H9 (cell line): ENCODE measurements at regions not wholly inside any gene's neighbourhood (a gene's known extent, or its start where the extent isn't known, plus 50 kb on each side); places are given as distances from the start of the nearest gene placed in this dataset.

Experiments used
- DNase-seq: peaks from one replicate; pipeline ENCODE4 v3.0.0-alpha.2; 2017
- H2AFZ ChIP-seq: one replicate; pipeline ENCODE4 v1.6.1; 2013; ENCODE audit warnings: mild to moderate bottlenecking, low read length, control low read depth, moderate library complexity
- H2AK5ac ChIP-seq: 2 replicates; pipeline ENCODE4 v1.6.1; 2013; ENCODE audit warnings: low read length, control low read depth, mixed read lengths; ENCODE audit not compliant: insufficient read length
- H2BK120ac ChIP-seq: one replicate; pipeline ENCODE4 v1.6.1; 2013; ENCODE audit warnings: low read depth, mild to moderate bottlenecking, low read length, control low read depth, inconsistent platforms; ENCODE audit not compliant: poor library complexity, severe bottlenecking
- H2BK12ac ChIP-seq: 2 replicates; pipeline ENCODE4 v1.6.1; 2013; ENCODE audit warnings: low read length, control low read depth, mixed read lengths, low read depth; ENCODE audit not compliant: insufficient read length
- H2BK15ac ChIP-seq: 2 replicates; pipeline ENCODE4 v1.6.1; 2013; ENCODE audit warnings: low read depth, low read length, control low read depth
- H2BK20ac ChIP-seq: one replicate; pipeline ENCODE4 v1.6.1; 2013; ENCODE audit warnings: low read depth, mild to moderate bottlenecking, low read length, control low read depth, inconsistent platforms; ENCODE audit not compliant: poor library complexity, severe bottlenecking
- H2BK5ac ChIP-seq: 2 replicates; pipeline ENCODE4 v1.6.1; 2013; ENCODE audit warnings: low read length, control low read depth, mixed read lengths; ENCODE audit not compliant: insufficient read length
- H3K14ac ChIP-seq: 2 replicates; pipeline ENCODE4 v1.6.1; 2013; ENCODE audit warnings: low read length, control low read depth; ENCODE audit not compliant: insufficient read depth
- H3K18ac ChIP-seq: 2 replicates; pipeline ENCODE4 v1.6.1; 2013; ENCODE audit warnings: low read depth, mild to moderate bottlenecking, mixed read lengths, low read length, control low read depth; ENCODE audit not compliant: insufficient read length
- H3K23ac ChIP-seq: 2 replicates; pipeline ENCODE4 v1.6.1; 2013; ENCODE audit warnings: low read length, control low read depth, mixed read lengths, low read depth; ENCODE audit not compliant: insufficient read length
- H3K23me2 ChIP-seq: 2 replicates; pipeline ENCODE4 v1.6.1; 2013; ENCODE audit warnings: low read depth, mild to moderate bottlenecking, mixed read lengths, low read length, control low read depth; ENCODE audit not compliant: insufficient read length, poor library complexity, severe bottlenecking
- H3K27ac ChIP-seq: 2 replicates; pipeline ENCODE4 v1.5.1; 2013; ENCODE audit warnings: low read length, control low read depth, mixed read lengths, low read depth; ENCODE audit not compliant: insufficient read length
- H3K27me3 ChIP-seq: 2 replicates; pipeline ENCODE4 v1.6.1; 2013; ENCODE audit warnings: low read length, control low read depth, inconsistent platforms; ENCODE audit not compliant: insufficient read depth
- H3K4ac ChIP-seq: 2 replicates; pipeline ENCODE4 v1.6.1; 2013; ENCODE audit warnings: low read depth, mild to moderate bottlenecking, control low read depth, inconsistent platforms, low read length, moderate library complexity
- H3K4me1 ChIP-seq: 2 replicates; pipeline ENCODE4 v1.6.1; 2013; ENCODE audit warnings: low read length, control low read depth, inconsistent platforms; ENCODE audit not compliant: insufficient read depth
- H3K4me2 ChIP-seq: 2 replicates; pipeline ENCODE4 v1.6.1; 2013; ENCODE audit warnings: low read length, control low read depth, mixed read lengths; ENCODE audit not compliant: insufficient read length, insufficient read depth
- H3K56ac ChIP-seq: 2 replicates; pipeline ENCODE4 v1.6.1; 2013; ENCODE audit warnings: low read depth, mild to moderate bottlenecking, mixed read lengths, low read length, control low read depth; ENCODE audit not compliant: insufficient read length
- H3K79me1 ChIP-seq: 2 replicates; pipeline ENCODE4 v1.6.1; 2013; ENCODE audit warnings: low read depth, mild to moderate bottlenecking, moderate library complexity, low read length, control low read depth, inconsistent platforms; ENCODE audit not compliant: insufficient read depth, poor library complexity, severe bottlenecking
- H3K79me2 ChIP-seq: 2 replicates; pipeline ENCODE4 v1.6.1; 2013; ENCODE audit warnings: low read length, control low read depth, inconsistent platforms; ENCODE audit not compliant: insufficient read depth
- H3K9ac ChIP-seq: 2 replicates; pipeline ENCODE4 v1.6.1; 2013; ENCODE audit warnings: low read length, control low read depth, mixed read lengths; ENCODE audit not compliant: insufficient read length; ENCODE audit errors: extremely low read depth
- H3K9me3 ChIP-seq: one replicate; pipeline ENCODE4 v1.6.1; 2013; ENCODE audit warnings: low read depth, low read length, inconsistent platforms; ENCODE audit not compliant: control insufficient read depth
- H3T11ph ChIP-seq: one replicate; pipeline ENCODE4 v1.6.1; 2013; ENCODE audit warnings: mild to moderate bottlenecking, low read length, control low read depth, inconsistent platforms
- H4K20me1 ChIP-seq: one replicate; pipeline ENCODE4 v1.6.1; 2013; ENCODE audit not compliant: control insufficient read depth, insufficient read length, insufficient read depth
- H4K5ac ChIP-seq: 2 replicates; pipeline ENCODE4 v1.6.1; 2013; ENCODE audit warnings: low read depth, mild to moderate bottlenecking, mixed read lengths, low read length, control low read depth; ENCODE audit not compliant: insufficient read length
- H4K8ac ChIP-seq: replicated peaks from 2 replicates; pipeline ENCODE4 v1.6.1; 2013; ENCODE audit warnings: low read length, control low read depth, mixed read lengths, low read depth; ENCODE audit not compliant: insufficient read length
- H4K91ac ChIP-seq: 2 replicates; pipeline ENCODE4 v1.6.1; 2013; ENCODE audit warnings: low read depth, mild to moderate bottlenecking, moderate library complexity, mixed read lengths, low read length, control low read depth; ENCODE audit not compliant: insufficient read length
- H3K27ac Mint-ChIP-seq, 3 experiments: 2 replicates in 2 of 3; 3 replicates in 1 of 3; pipeline ENCODE4 v1.8.0; 2020 to 2021; ENCODE audit warnings: mixed read lengths in 3 of 3, mild to moderate bottlenecking in 1 of 3, moderate library complexity in 1 of 3
- H3K27me3 Mint-ChIP-seq: 2 replicates; pipeline ENCODE4 v1.8.0; 2021; ENCODE audit warnings: low read depth, mild to moderate bottlenecking, moderate library complexity, mixed read lengths
- H3K36me3 Mint-ChIP-seq, 3 experiments: 2 replicates in 2 of 3; 3 replicates in 1 of 3; pipeline ENCODE4 v1.8.0; 2020 to 2021; ENCODE audit warnings: low read depth in 3 of 3, mixed read lengths in 3 of 3; ENCODE audit not compliant: insufficient read depth in 1 of 3
- H3K4me1 Mint-ChIP-seq, 2 experiments: 2 replicates each; pipeline ENCODE4 v1.8.0; 2020; ENCODE audit warnings: mixed read lengths in 2 of 2
- H3K4me3 Mint-ChIP-seq, 2 experiments: 2 replicates in 1 of 2; 3 replicates in 1 of 2; pipeline ENCODE4 v1.8.0; 2020 to 2021; ENCODE audit warnings: mild to moderate bottlenecking in 2 of 2, mixed read lengths in 2 of 2, moderate library complexity in 1 of 2
- H3K9me3 Mint-ChIP-seq, 2 experiments: 2 replicates in 1 of 2; 3 replicates in 1 of 2; pipeline ENCODE4 v1.8.0; 2020; ENCODE audit warnings: mild to moderate bottlenecking in 2 of 2, mixed read lengths in 2 of 2, moderate library complexity in 1 of 2
- WGBS: extraction: QIAGEN DNeasy Blood & Tissue Kit; methylation state at CpG from one replicate; pipeline ENCODE4 v1.1.7; 2013; ENCODE audit warnings: missing lambda C conversion rate, low lambda C conversion rate, mixed read lengths; ENCODE audit not compliant: insufficient read length; ENCODE audit errors: extremely low coverage; 5-methylcytosine and 5-hydroxymethylcytosine counted together
- TF ChIP-seq, protein P1 (sequence below): fragments of 200-600 bp; sonication (generic); conservative IDR thresholded peaks from 3 replicates; pipeline ENCODE4 v1.8.0; 2021; ENCODE audit warnings: antibody characterized with exemption, mild to moderate bottlenecking

DNA sequence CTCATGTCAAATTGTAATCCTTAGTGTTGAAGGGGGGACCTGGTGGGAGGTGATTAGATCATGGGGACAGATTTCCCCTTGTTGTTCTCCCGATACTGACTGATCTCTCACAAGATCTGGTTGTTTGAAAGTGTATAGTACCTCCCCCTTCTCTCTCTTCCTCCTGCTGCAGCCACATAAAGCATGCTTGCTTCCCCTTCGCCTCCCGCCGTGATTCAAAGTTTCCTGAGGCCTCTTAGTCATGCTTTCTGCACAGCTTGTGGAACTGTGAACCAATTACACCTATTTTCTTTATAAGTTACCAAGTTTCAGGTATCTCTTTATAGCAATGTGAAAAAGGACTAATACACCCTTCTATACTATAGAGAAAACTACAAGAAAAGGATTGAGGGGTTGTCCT is 1170.5 kb upstream of the AGA start:
- Histone ChIP-seq H3K27ac (no peak overlapping the region), H2BK15ac (no peak overlapping the region), H2AFZ (no peak overlapping the region), H3K79me1 (no peaks in the 10 kb centered on the region), H4K20me1 (no peaks in the 10 kb centered on the region), H2AK5ac (no peak overlapping the region), H3K23ac (no peak overlapping the region), H4K5ac (no peak overlapping the region), H4K8ac (no peak overlapping the region), H3K9me3 (no peaks in the 10 kb centered on the region), H2BK5ac (no peak overlapping the region), H3T11ph (no peak overlapping the region), H3K18ac (no peak overlapping the region), H3K27me3 (no peaks in the 10 kb centered on the region), H2BK12ac (no peak overlapping the region), H4K91ac (no peak overlapping the region), H3K4me2 (no peak overlapping the region), H2BK120ac (no peak overlapping the region), H3K23me2 (no peaks in the 10 kb centered on the region), H3K9ac (no peak overlapping the region), H3K79me2 (no peaks in the 10 kb centered on the region), H3K14ac (no peak overlapping the region), H2BK20ac (no peak overlapping the region), H3K4me1 (no peaks in the 10 kb centered on the region), H3K4ac (no peak overlapping the region), H3K56ac (no peak overlapping the region)
- no peak for DNase-seq
- TF ChIP-seq, protein P1, sequence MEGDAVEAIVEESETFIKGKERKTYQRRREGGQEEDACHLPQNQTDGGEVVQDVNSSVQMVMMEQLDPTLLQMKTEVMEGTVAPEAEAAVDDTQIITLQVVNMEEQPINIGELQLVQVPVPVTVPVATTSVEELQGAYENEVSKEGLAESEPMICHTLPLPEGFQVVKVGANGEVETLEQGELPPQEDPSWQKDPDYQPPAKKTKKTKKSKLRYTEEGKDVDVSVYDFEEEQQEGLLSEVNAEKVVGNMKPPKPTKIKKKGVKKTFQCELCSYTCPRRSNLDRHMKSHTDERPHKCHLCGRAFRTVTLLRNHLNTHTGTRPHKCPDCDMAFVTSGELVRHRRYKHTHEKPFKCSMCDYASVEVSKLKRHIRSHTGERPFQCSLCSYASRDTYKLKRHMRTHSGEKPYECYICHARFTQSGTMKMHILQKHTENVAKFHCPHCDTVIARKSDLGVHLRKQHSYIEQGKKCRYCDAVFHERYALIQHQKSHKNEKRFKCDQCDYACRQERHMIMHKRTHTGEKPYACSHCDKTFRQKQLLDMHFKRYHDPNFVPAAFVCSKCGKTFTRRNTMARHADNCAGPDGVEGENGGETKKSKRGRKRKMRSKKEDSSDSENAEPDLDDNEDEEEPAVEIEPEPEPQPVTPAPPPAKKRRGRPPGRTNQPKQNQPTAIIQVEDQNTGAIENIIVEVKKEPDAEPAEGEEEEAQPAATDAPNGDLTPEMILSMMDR = no peak
- Mint-ChIP-seq H3K9me3 (no peaks in the 10 kb centered on the region), H3K27me3 (no peaks in the 10 kb centered on the region), H3K4me3 (no peak overlapping the region), H3K36me3 (no peaks in the 10 kb centered on the region), H3K27ac (peak overlapping the region in 1 of 3 experiments; percentile 68; a peak in 2 of 7 replicates), H3K4me1 (peaks cover 0 to 3% of the 10 kb centered on the region in 2 experiments; a peak in 2 of 4 replicates)
- WGBS = no CpG with 5 or more reads among the region's 4 CpGs
